Esophagus (tissue), 2 donors: ENCODE measurements at regions not wholly inside any gene's neighbourhood (a gene's known extent, or its start where the extent isn't known, plus 50 kb on each side); places are given as distances from the start of the nearest gene placed in this dataset.

ENCODE experiments used
- H3K27ac ChIP-seq, 2 donors: one replicate each; pipeline ENCODE4 v1.5.1; 2013; ENCODE audit warnings: low read depth in 2 of 2, mild to moderate bottlenecking in 2 of 2, inconsistent platforms in 1 of 2, low read length in 1 of 2, moderate library complexity in 1 of 2
- H3K27me3 ChIP-seq, 2 donors: one replicate each; pipeline ENCODE4 v1.6.1; 2013; ENCODE audit warnings: low read length in 2 of 2, control low read depth in 1 of 2, mild to moderate bottlenecking in 1 of 2; ENCODE audit not compliant: insufficient read depth in 2 of 2, control insufficient read depth in 1 of 2
- H3K36me3 ChIP-seq, 2 donors: one replicate each; pipeline ENCODE4 v1.6.1; 2013; ENCODE audit warnings: low read length in 1 of 2; ENCODE audit not compliant: control insufficient read depth in 2 of 2, insufficient read depth in 2 of 2
- H3K4me1 ChIP-seq, 2 donors: one replicate each; pipeline ENCODE4 v1.6.1; 2013; ENCODE audit warnings: low read length in 1 of 2; ENCODE audit not compliant: control insufficient read depth in 2 of 2, insufficient read depth in 2 of 2
- H3K4me3 ChIP-seq, 2 donors: one replicate each; pipeline ENCODE4 v1.5.1; 2013; ENCODE audit warnings: low read length in 2 of 2, mild to moderate bottlenecking in 2 of 2, low read depth in 1 of 2, moderate library complexity in 1 of 2
- H3K9me3 ChIP-seq, 2 donors: one replicate each; pipeline ENCODE4 v1.6.1; 2013; ENCODE audit warnings: mild to moderate bottlenecking in 2 of 2, low read depth in 1 of 2, low read length in 1 of 2, moderate library complexity in 1 of 2; ENCODE audit not compliant: control insufficient read depth in 2 of 2, insufficient read depth in 1 of 2
- WGBS, 2 donors: extraction: QIAGEN DNeasy Blood & Tissue Kit; methylation state at CpG; one replicate each; pipeline ENCODE4 v1.1.7; 2013; 5-methylcytosine and 5-hydroxymethylcytosine counted together
- donor health status: healthy with polysubstance abuse.
- donor health status: Bipolar disorder and iron deficiency.

DNA sequence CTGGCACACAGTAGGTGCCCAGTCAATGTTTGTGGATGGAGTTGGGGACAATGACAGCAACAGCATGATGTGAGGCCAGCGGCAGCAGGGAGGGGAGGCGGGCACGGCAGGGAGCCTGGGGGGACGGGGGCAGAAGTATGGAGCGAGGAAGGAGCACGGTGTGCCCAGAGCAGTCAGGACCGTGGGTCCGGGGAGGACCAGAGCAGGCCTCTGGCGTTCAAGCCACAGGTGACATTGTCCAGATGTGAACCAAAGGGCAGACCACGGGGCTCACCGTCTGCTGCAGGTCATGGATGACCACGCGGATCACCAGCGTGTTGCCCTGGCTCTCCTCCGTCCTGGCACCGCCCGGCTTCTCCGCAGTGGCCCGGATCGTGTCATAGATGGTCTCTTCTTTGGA lies 105.5 kb downstream of the SHANK2 start:
- WGBS, 2 donors: 94 to 95% methylated on average over 20 of the region's 20 CpGs

DNA sequence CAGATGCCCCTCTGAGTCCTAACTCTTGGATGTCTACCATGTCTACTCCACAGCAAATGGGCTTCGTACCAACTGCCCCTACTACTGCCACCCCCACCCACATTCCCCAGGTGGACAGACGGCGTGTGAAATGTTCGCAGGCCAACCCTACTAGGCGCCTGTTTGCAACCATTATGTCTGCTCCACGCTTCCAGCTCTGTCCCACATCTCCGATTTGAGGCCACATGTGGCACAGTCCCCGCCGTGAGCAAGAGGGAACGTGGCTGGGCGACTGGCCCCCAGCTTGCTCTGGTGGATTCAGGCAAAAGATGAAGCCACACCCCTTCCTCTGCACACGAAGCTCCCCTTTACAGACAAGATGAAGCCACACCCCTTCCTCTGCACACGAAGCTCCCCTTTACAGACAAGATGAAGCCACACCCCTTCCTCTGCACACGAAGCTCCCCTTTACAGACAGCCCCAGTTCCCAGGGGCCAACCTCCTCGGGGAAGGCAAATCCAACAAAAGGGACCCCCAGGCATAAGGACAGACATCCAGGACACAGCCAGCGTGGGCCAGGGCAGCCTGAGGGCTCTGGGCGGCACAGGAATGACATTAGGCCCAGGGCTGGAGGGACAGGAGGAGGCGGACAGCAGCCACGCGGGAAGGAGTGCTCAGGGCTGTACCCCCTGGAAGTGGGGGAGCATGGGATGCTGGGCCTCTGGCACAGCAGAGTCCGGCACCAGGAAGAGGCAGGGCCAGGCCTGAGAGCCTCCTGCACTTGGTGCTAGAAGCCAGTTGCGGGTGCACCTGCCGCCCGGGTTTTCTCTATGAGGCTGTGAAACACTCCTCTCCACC lies 106.2 kb downstream of the SHANK2 start:
- WGBS, 2 donors: 79 to 81% methylated on average over 24 of the region's 24 CpGs
- no peaks in the 10 kb centered on the region for H3K36me3 ChIP-seq

More for the DNA sequence above, 105.5 kb downstream of the SHANK2 start:
- Histone ChIP-seq H3K4me3 (no peak overlapping the region), H3K4me1 (no peaks in the 10 kb centered on the region), H3K9me3 (no peaks in the 10 kb centered on the region), H3K27ac (no peak overlapping the region), H3K36me3 (no peaks in the 10 kb centered on the region), H3K27me3 (no peaks in the 10 kb centered on the region)

GRCh38 chr11:71145368-71145767 lies 107.0 kb downstream of the SHANK2 start:
- peaks cover 0 to 2% of the 10 kb centered on the region in 2 donors for H3K9me3 ChIP-seq
- H3K4me1 ChIP-seq: peaks cover 0 to 6% of the 10 kb centered on the region in 2 donors
- H3K4me3 ChIP-seq: no peak overlapping the region
- H3K27ac ChIP-seq: no peak overlapping the region
- H3K36me3 ChIP-seq: no peaks in the 10 kb centered on the region
- no peaks in the 10 kb centered on the region for H3K27me3 ChIP-seq
- 76 to 88% methylated on average over 9 of the region's 9 CpGs for WGBS, 2 donors

More for the DNA sequence above, 106.2 kb downstream of the SHANK2 start:
- H3K27ac ChIP-seq: no peak overlapping the region
- H3K9me3 ChIP-seq: peaks cover 0 to 2% of the 10 kb centered on the region in 2 donors
- no peaks in the 10 kb centered on the region for H3K4me1 ChIP-seq
- H3K27me3 ChIP-seq: no peaks in the 10 kb centered on the region
- H3K4me3 ChIP-seq: no peak overlapping the region

DNA sequence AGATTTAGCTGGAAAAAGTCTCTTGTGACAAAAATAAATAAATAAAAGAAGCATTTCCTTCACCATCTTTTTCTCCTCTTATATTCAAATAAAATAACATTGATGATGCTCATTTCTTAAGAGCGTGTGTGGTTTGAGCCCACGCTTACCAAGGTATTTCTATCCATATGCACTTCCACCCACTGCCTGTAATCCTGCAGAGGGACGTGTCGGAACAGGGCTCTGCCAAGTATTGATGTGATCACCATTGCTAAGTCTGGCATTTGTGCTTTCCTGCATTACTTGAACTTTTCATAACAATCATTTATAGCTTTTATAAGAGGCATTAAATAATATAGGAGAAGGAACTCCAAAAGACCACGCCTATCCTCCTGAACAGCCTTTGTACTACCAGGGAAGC lies 107.6 kb downstream of the SHANK2 start:
- Histone ChIP-seq H3K4me1 (peaks cover 2 to 6% of the 10 kb centered on the region in 2 donors), H3K36me3 (no peaks in the 10 kb centered on the region), H3K27me3 (no peaks in the 10 kb centered on the region), H3K27ac (no peak overlapping the region), H3K9me3 (peaks cover 0 to 2% of the 10 kb centered on the region in 2 donors), H3K4me3 (no peak overlapping the region)
- WGBS, 2 donors: 68 to 70% methylated on average over 5 of the region's 5 CpGs

DNA sequence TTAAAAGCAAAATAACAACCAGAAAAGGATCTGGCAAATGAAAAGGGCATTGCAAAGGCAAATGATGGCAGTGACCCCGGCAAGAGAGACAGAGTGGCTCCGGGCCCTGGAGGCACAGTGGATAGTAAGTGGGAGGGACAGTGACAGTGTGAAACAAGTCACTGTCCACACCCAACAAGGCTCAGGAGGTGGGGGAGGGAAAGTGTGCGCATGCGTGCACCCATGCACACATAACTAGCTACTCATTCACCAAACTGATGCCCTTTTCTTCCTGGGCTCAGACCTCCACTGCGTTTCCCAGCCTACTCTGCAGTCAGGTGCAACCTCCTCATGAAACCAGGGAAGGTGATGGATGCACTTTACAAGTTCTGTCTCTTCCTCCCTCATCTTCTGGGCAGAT lies 108.4 kb downstream of the SHANK2 start:
- Histone ChIP-seq H3K36me3 (no peaks in the 10 kb centered on the region), H3K4me1 (peaks cover 4 to 6% of the 10 kb centered on the region in 2 donors), H3K27ac (no peak overlapping the region), H3K27me3 (no peaks in the 10 kb centered on the region), H3K4me3 (no peak overlapping the region), H3K9me3 (peaks cover 0 to 2% of the 10 kb centered on the region in 2 donors)
- 87 to 96% methylated on average over 5 of the region's 5 CpGs for WGBS, 2 donors

- Histone ChIP-seq H3K9me3 (peaks cover 0 to 2% of the 10 kb centered on the region in 2 donors), H3K4me3 (no peak overlapping the region), H3K27ac (no peak overlapping the region), H3K4me1 (peaks cover 4 to 6% of the 10 kb centered on the region in 2 donors), H3K36me3 (no peaks in the 10 kb centered on the region), H3K27me3 (no peaks in the 10 kb centered on the region)
- 62 to 69% methylated on average over 22 of the region's 22 CpGs for WGBS, 2 donors
Observed at GRCh38 chr11:71140206-71140919, 112.0 kb downstream of the SHANK2 start.

DNA sequence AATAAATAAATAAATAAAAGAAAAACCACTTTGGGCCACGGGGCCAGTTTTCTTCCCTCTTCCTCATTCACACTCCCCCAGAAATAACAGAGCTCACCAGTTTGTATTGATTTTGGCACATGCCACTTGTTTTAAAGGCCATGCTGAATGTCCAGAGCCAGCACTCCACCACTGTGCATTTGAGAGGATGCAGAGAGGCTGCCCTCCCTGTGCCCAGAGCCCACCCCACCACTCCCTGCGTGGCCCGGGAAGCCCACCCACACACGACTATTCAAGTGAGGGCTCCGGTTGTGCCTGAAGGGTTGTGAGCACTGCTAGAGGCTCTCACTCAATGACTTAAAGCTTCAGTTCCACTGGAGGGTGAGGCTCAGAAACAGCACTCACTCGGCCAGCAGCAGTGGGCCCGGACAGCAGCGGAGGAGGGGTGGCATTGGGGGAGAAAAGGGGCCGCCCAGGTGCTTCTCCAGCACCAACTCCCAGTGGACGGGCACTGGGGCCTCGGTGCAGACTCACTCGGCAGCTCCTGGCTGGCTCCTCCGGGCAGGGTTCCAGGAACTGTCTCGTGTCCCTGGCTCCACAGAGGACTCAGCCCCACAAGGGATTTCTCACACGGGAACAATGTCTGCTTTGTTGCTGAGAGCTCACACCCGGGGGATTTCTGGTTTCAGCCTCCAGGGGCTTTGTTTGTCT lies 112.7 kb downstream of the SHANK2 start:
- H3K27ac ChIP-seq: no peak overlapping the region
- H3K4me3 ChIP-seq: no peak overlapping the region
- H3K9me3 ChIP-seq: peaks cover 0 to 2% of the 10 kb centered on the region in 2 donors
- H3K27me3 ChIP-seq: no peaks in the 10 kb centered on the region
- H3K4me1 ChIP-seq: peaks cover 4 to 6% of the 10 kb centered on the region in 2 donors
- no peaks in the 10 kb centered on the region for H3K36me3 ChIP-seq
- WGBS, 2 donors: 37% methylated on average over 15 to 16 of the region's 16 CpGs

DNA sequence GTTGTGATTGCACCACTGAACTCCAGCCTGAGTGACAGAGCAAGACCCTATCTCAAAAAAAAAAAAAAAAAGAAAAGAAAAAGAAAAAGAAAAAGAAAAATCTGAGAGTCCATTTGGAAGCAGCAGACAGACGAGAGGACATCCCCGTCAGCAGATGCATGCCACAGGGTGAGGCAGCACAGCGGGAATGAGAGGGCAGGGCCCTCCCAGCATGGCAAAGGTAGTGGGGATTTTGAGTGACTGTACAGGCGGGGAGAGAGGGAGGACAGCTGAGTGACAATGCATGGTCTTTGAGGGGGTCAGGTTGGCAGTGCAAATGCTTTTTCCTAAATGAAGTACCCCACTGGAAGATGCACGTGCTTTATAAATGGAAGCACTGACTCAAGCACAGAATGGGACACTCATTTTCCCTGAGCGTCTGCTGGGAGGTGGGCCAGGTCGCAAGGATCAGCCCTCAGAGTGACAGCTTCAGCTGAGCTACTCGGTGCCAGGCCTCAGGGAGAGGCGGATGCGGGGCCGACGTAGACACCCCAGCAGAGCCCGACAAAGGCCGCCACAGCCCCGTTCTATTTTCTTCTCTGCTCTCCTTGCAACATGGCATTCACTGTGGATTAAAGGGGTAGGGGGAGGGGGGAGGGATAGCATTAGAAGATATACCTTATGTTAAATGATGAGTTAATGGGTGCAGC lies 113.5 kb downstream of the SHANK2 start:
- Histone ChIP-seq H3K4me1 (peaks cover 4 to 6% of the 10 kb centered on the region in 2 donors), H3K9me3 (peaks cover 0 to 2% of the 10 kb centered on the region in 2 donors), H3K27ac (no peak overlapping the region), H3K36me3 (no peaks in the 10 kb centered on the region), H3K4me3 (no peak overlapping the region), H3K27me3 (no peaks in the 10 kb centered on the region)
- 83 to 85% methylated on average over 15 of the region's 15 CpGs for WGBS, 2 donors

GRCh38 chr11:71137376-71137775 lies 115.0 kb downstream of the SHANK2 start:
- peaks cover 4 to 6% of the 10 kb centered on the region in 2 donors for H3K4me1 ChIP-seq
- H3K36me3 ChIP-seq: no peaks in the 10 kb centered on the region
- WGBS, 2 donors: 89 to 94% methylated on average over 9 of the region's 9 CpGs
- no peak overlapping the region for H3K27ac ChIP-seq
- no peak overlapping the region for H3K4me3 ChIP-seq
- H3K27me3 ChIP-seq: no peaks in the 10 kb centered on the region
- H3K9me3 ChIP-seq: peaks cover 0 to 2% of the 10 kb centered on the region in 2 donors
